ENCODE measurements at regions not wholly inside any gene's neighbourhood (a gene's known extent, or its start where the extent isn't known, plus 50 kb on each side); places are given as distances from the start of the nearest gene placed in this dataset.

- no peak overlapping the region for H2AFZ ChIP-seq (ENCODE audit: low read depth, low read length)
- no peak overlapping the region for H3K4me3 ChIP-seq (replicated peaks in 1 of 3; ENCODE audit: insufficient read depth in 1 of 3, low read depth in 1 of 3, low read length in 3 of 3)
- H3K27ac ChIP-seq (ENCODE audit: insufficient read depth, low read depth, low read length): no peak overlapping the region
- H3K9ac ChIP-seq (replicated peaks; ENCODE audit: extremely low read depth, insufficient read depth, low read length): no peak overlapping the region
- intact Hi-C loops (cut with micrococcal nuclease): no loop called here
- TF ChIP-seq EZH2 (IDR thresholded peaks at IDR 0.05; ENCODE audit: borderline replicate concordance, low read depth, low read length, severe bottlenecking) (no peak), FOS (IDR thresholded peaks at IDR 0.05; ENCODE audit: borderline replicate concordance, insufficient read depth, low read length) (no peak), GATA2 (IDR thresholded peaks at IDR 0.05; ENCODE audit: insufficient read depth, insufficient read length, low read depth, low read length) (no peak), POLR2A (IDR thresholded peaks at IDR 0.05; ENCODE audit: low read depth, low read length) (no peak), CTCF (IDR thresholded peaks at IDR 0.05; ENCODE audit: extremely low read depth in 1 of 2, insufficient read depth in 1 of 2, low read depth in 1 of 2, low read length in 2 of 2) (no peak), MYC (IDR thresholded peaks at IDR 0.05; ENCODE audit: low read depth, low read length) (no peak), JUN (IDR thresholded peaks at IDR 0.05; ENCODE audit: borderline replicate concordance, insufficient read depth, insufficient read length, low read depth) (no peak), POLR2AphosphoS5 (IDR thresholded peaks at IDR 0.05; ENCODE audit: insufficient read depth, low read depth, low read length) (no peak)
- TF ChIP-seq, protein P1, sequence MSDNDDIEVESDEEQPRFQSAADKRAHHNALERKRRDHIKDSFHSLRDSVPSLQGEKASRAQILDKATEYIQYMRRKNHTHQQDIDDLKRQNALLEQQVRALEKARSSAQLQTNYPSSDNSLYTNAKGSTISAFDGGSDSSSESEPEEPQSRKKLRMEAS (IDR thresholded peaks at IDR 0.05; ENCODE audit: insufficient read depth, insufficient read length): no peak
- dilution Hi-C loops (cut with MboI; ENCODE audit: extremely low pct_ligation_motif_present, low sequenced_read_pairs): no loop called here
- no peaks in the 10 kb centered on the region for H4K20me1 ChIP-seq (replicated peaks; ENCODE audit: control insufficient read depth, extremely low read depth, insufficient read depth, low read length)
- no peaks in the 10 kb centered on the region for H3K9me1 ChIP-seq (replicated peaks; ENCODE audit: control insufficient read depth, extremely low read depth, insufficient read depth, low read length)
- no peaks in the 10 kb centered on the region for H3K9me3 ChIP-seq (replicated peaks; ENCODE audit: control insufficient read depth, insufficient read depth, low read length)
- DNase-seq (ENCODE audit: low read depth, low spot score) (no peak), FAIRE-seq (no peak)
- H3K79me2 ChIP-seq (ENCODE audit: control insufficient read depth, insufficient read depth, low read length): no peaks in the 10 kb centered on the region
- ChIA-PET CTCF (no interaction called here), POLR2A (no interaction called here)
- no peaks in the 10 kb centered on the region for H3K27me3 ChIP-seq (ENCODE audit: control insufficient read depth in 2 of 2, insufficient read depth in 2 of 2, low read length in 2 of 2)
- no peak overlapping the region for H3K4me2 ChIP-seq (ENCODE audit: insufficient read depth, low read length)
- BruUV-seq (replicated peaks): no TSS peak
- H3K36me3 ChIP-seq (ENCODE audit: control insufficient read depth in 2 of 2, extremely low read depth in 1 of 2, insufficient read depth in 2 of 2, low read length in 2 of 2): no peaks in the 10 kb centered on the region
- H3K4me1 ChIP-seq (ENCODE audit: control insufficient read depth, extremely low read depth, insufficient read depth, low read length): no peaks in the 10 kb centered on the region
Measured at GRCh38 chr9:28961623-28962022, 1388.3 kb upstream of the C9orf72 start.
